GM12878 (cell line): ENCODE measurements at regions not wholly inside any gene's neighbourhood (a gene's known extent, or its start where the extent isn't known, plus 50 kb on each side); places are given as distances from the start of the nearest gene placed in this dataset.

Experiments
- ATAC-seq: fragments of 200-7000 bp; cut with Tn5 transposase; 3 replicates; pipeline ENCODE4 v1.9.1; 2020; ENCODE audit warnings: mild to moderate bottlenecking, moderate library complexity
- BruUV-seq: library from RNA; stranded (reverse); fragments of 400-500 nt; replicated peaks from 2 replicates; lab custom pipeline; 2021; lab: Mats Ljungman, UMichigan
- CTCF ChIA-PET: fragments of 300-600 bp; sonication (Branson Sonifier 250); formaldehyde crosslinking; extraction: SDS; loops from one replicate; lab custom pipeline; 2021; ENCODE audit warnings: inconsistent platforms; lab: Yijun Ruan, JAX
- POLR2A ChIA-PET: fragments of 350-600 bp; formaldehyde crosslinking; extraction: SDS; loops from one replicate; lab custom pipeline; 2021; ENCODE audit warnings: inconsistent platforms; lab: Charles Lee
- RAD21 ChIA-PET: fragments of 300-600 bp; sonication (Branson Sonifier 250); formaldehyde crosslinking; loops from one replicate; lab custom pipeline; 2023; ENCODE audit warnings: antibody characterized with exemption; ENCODE audit not compliant: unreplicated experiment; lab: Charles Lee
- SMC1A ChIA-PET: fragments of 300-600 bp; sonication (Branson Sonifier 250); formaldehyde crosslinking; loops from one replicate; lab custom pipeline; 2023; ENCODE audit not compliant: unreplicated experiment, uncharacterized antibody; lab: Charles Lee
- DNase-seq: peaks from one replicate; pipeline ENCODE4 v3.0.0-alpha.2; 2011; ENCODE audit warnings: low read depth, low spot score
- FAIRE-seq: peaks from 3 replicates; lab custom pipeline; 2011; peaks lifted over from hg19 to GRCh38; lab: Jason Lieb, UNC
- H2AFZ ChIP-seq: 2 replicates; pipeline ENCODE4 v1.6.0; 2011; ENCODE audit warnings: low read depth, low read length, control low read depth; ENCODE audit not compliant: control insufficient read depth
- H3K27ac ChIP-seq: 2 replicates; pipeline ENCODE4 v1.5.1; 2011; ENCODE audit warnings: control low read depth; ENCODE audit not compliant: control insufficient read depth, insufficient read depth
- H3K27me3 ChIP-seq, 2 experiments: replicated peaks in 1 of 2; 2 replicates each; pipeline versions ENCODE4 v1.6.0 to v1.6.1; 2011; ENCODE audit warnings: low read length in 1 of 2; ENCODE audit not compliant: control insufficient read depth in 2 of 2, insufficient read depth in 2 of 2
- H3K36me3 ChIP-seq, 2 experiments: 2 replicates each; pipeline ENCODE4 v1.5.1; 2011; ENCODE audit warnings: low read length in 1 of 2; ENCODE audit not compliant: control insufficient read depth in 2 of 2, insufficient read depth in 2 of 2
- H3K4me1 ChIP-seq: 2 replicates; pipeline ENCODE4 v1.6.1; 2011; ENCODE audit warnings: mild to moderate bottlenecking, low read length, moderate library complexity, mixed read lengths; ENCODE audit not compliant: control insufficient read depth, insufficient read depth
- H3K4me2 ChIP-seq: 2 replicates; pipeline ENCODE4 v1.6.0; 2011; ENCODE audit warnings: control low read depth; ENCODE audit not compliant: control insufficient read depth, insufficient read depth
- H3K4me3 ChIP-seq: fragments of 200-600 bp; sonication (generic); 2 replicates; pipeline ENCODE4 v1.5.1; 2016
- H3K79me2 ChIP-seq: 2 replicates; pipeline ENCODE4 v1.6.0; 2011; ENCODE audit warnings: low read length; ENCODE audit not compliant: control insufficient read depth, insufficient read depth
- H3K9ac ChIP-seq: 2 replicates; pipeline ENCODE4 v1.8.0; 2011; ENCODE audit warnings: low read length, control low read depth, mixed read lengths; ENCODE audit not compliant: control insufficient read depth, insufficient read depth
- H3K9me3 ChIP-seq: replicated peaks from 3 replicates; pipeline ENCODE4 v1.5.1; 2011; ENCODE audit warnings: mild to moderate bottlenecking, low read length; ENCODE audit not compliant: control insufficient read depth, insufficient read depth
- H4K20me1 ChIP-seq: 2 replicates; pipeline ENCODE4 v1.6.0; 2011; ENCODE audit not compliant: control insufficient read depth, insufficient read depth
- BCL11A ChIP-seq: IDR thresholded peaks from 2 replicates; pipeline ENCODE4 v1.6.1; 2011; ENCODE audit warnings: low read depth, low read length
- ESRRA ChIP-seq: IDR thresholded peaks from 2 replicates; pipeline ENCODE4 v1.6.1; 2012; ENCODE audit warnings: mild to moderate bottlenecking, low read length, improper control_type of control experiment
- GABPA ChIP-seq: IDR thresholded peaks from 2 replicates; pipeline ENCODE4 v1.6.1; 2014; ENCODE audit warnings: antibody characterized with exemption, low read depth, mild to moderate bottlenecking, inconsistent platforms
- GATAD2B ChIP-seq: fragments of 450-650 bp; conservative IDR thresholded peaks from 2 replicates; pipeline ENCODE4 v1.6.1; 2017; ENCODE audit warnings: low read depth, mild to moderate bottlenecking, moderate library complexity
- NBN ChIP-seq: fragments of 450-650 bp; IDR thresholded peaks from 2 replicates; pipeline ENCODE4 v1.6.1; 2016
- NFYA ChIP-seq: IDR thresholded peaks from 2 replicates; pipeline ENCODE4 v1.6.1; 2011; ENCODE audit warnings: low read depth, mild to moderate bottlenecking, low read length, improper control_type of control experiment, borderline replicate concordance
- RAD21 ChIP-seq: IDR thresholded peaks from 2 replicates; pipeline ENCODE4 v1.6.1; 2011; ENCODE audit warnings: mild to moderate bottlenecking, low read depth, low read length, moderate library complexity; ENCODE audit not compliant: insufficient read depth
- RFX5 ChIP-seq: IDR thresholded peaks from 2 replicates; pipeline ENCODE4 v1.6.1; 2011; ENCODE audit warnings: low read depth, low read length, improper control_type of control experiment
- STAT1 ChIP-seq: fragments of 450-650 bp; conservative IDR thresholded peaks from 2 replicates; pipeline ENCODE4 v1.6.1; 2014; ENCODE audit warnings: antibody characterized with exemption, mild to moderate bottlenecking
- ZNF217 ChIP-seq: fragments of 450-650 bp; IDR thresholded peaks from 2 replicates; pipeline ENCODE4 v1.6.1; 2017; ENCODE audit warnings: antibody characterized with exemption, mild to moderate bottlenecking
- ZSCAN29 ChIP-seq: fragments of 450-650 bp; IDR thresholded peaks from 2 replicates; pipeline ENCODE4 v1.6.1; 2017; ENCODE audit warnings: mild to moderate bottlenecking, moderate library complexity
- WGBS: methylation state at CpG from one replicate; pipeline ENCODE4 v1.1.6; 2016; ENCODE audit warnings: low lambda C conversion rate; ENCODE audit not compliant: insufficient replicate concordance, insufficient coverage; ENCODE audit errors: missing lambda C conversion rate; 5-methylcytosine and 5-hydroxymethylcytosine counted together
- in situ Hi-C: fragments of 300-500 bp; cut with MboI; formaldehyde crosslinking; loops from 9 replicates; pipeline ENCODE4 v1.14.3; 2018; ENCODE audit warnings: mixed read lengths
- intact Hi-C: fragments of 100-400 bp; cut with micrococcal nuclease; formaldehyde crosslinking; loops from one replicate; pipeline ENCODE4 v1.14.2; 2022; ENCODE audit not compliant: unreplicated experiment
- TF ChIP-seq, protein P1 (sequence below): fragments of 450-650 bp; conservative IDR thresholded peaks from 2 replicates; pipeline ENCODE4 v1.6.1; 2017; ENCODE audit warnings: mild to moderate bottlenecking, moderate library complexity
- TF ChIP-seq, protein P2 (sequence below): fragments of 150-350 bp; IDR thresholded peaks from 2 replicates; pipeline ENCODE4 v1.6.1; 2016; ENCODE audit warnings: low read depth, low read length

DNA sequence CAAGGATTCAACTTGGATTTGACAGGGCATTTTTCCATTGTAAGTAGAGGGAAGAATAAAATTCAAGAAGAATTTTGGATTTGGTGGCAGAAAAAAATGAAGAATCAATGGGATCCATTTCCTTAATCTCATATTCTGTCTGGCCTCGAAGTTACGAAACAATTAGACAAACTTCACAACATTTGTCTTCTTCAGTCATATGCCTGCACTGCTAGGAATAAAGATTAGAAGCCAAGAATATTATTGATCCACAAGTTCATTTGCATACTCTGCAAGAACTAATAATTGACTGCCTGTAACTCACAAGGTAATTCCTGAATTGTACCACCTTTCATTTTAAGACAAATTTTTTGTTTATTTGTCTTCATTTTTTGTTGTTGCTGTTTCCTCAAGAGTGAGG lies 486.2 kb downstream of the HAO1 start:
- no peak for TF ChIP-seq GABPA
- TF ChIP-seq STAT1 = no peak
- no peak for TF ChIP-seq GATAD2B
- TF ChIP-seq, protein P1, sequence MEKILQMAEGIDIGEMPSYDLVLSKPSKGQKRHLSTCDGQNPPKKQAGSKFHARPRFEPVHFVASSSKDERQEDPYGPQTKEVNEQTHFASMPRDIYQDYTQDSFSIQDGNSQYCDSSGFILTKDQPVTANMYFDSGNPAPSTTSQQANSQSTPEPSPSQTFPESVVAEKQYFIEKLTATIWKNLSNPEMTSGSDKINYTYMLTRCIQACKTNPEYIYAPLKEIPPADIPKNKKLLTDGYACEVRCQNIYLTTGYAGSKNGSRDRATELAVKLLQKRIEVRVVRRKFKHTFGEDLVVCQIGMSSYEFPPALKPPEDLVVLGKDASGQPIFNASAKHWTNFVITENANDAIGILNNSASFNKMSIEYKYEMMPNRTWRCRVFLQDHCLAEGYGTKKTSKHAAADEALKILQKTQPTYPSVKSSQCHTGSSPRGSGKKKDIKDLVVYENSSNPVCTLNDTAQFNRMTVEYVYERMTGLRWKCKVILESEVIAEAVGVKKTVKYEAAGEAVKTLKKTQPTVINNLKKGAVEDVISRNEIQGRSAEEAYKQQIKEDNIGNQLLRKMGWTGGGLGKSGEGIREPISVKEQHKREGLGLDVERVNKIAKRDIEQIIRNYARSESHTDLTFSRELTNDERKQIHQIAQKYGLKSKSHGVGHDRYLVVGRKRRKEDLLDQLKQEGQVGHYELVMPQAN = no peak
- TF ChIP-seq RAD21 = no peak
- TF ChIP-seq ESRRA = no peak
- TF ChIP-seq RFX5 = no peak
- no peak for TF ChIP-seq ZSCAN29
- no peak for TF ChIP-seq NFYA
- TF ChIP-seq NBN = no peak
- TF ChIP-seq ZNF217 = no peak
- TF ChIP-seq BCL11A = no peak
- TF ChIP-seq, protein P2, sequence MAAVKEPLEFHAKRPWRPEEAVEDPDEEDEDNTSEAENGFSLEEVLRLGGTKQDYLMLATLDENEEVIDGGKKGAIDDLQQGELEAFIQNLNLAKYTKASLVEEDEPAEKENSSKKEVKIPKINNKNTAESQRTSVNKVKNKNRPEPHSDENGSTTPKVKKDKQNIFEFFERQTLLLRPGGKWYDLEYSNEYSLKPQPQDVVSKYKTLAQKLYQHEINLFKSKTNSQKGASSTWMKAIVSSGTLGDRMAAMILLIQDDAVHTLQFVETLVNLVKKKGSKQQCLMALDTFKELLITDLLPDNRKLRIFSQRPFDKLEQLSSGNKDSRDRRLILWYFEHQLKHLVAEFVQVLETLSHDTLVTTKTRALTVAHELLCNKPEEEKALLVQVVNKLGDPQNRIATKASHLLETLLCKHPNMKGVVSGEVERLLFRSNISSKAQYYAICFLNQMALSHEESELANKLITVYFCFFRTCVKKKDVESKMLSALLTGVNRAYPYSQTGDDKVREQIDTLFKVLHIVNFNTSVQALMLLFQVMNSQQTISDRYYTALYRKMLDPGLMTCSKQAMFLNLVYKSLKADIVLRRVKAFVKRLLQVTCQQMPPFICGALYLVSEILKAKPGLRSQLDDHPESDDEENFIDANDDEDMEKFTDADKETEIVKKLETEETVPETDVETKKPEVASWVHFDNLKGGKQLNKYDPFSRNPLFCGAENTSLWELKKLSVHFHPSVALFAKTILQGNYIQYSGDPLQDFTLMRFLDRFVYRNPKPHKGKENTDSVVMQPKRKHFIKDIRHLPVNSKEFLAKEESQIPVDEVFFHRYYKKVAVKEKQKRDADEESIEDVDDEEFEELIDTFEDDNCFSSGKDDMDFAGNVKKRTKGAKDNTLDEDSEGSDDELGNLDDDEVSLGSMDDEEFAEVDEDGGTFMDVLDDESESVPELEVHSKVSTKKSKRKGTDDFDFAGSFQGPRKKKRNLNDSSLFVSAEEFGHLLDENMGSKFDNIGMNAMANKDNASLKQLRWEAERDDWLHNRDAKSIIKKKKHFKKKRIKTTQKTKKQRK = no peak
- Histone ChIP-seq H3K4me2 (no peak overlapping the region), H2AFZ (no peak overlapping the region), H3K27ac (no peak overlapping the region), H3K79me2 (no peaks in the 10 kb centered on the region), H3K4me3 (no peak overlapping the region), H3K27me3 (no peaks in the 10 kb centered on the region), H3K4me1 (no peaks in the 10 kb centered on the region), H3K9ac (no peak overlapping the region), H3K9me3 (no peaks in the 10 kb centered on the region), H4K20me1 (no peaks in the 10 kb centered on the region), H3K36me3 (no peaks in the 10 kb centered on the region)
- ATAC-seq (no peak), DNase-seq (no peak), FAIRE-seq (no peak)
- ChIA-PET CTCF (no interaction called here), SMC1A (no interaction called here), POLR2A (no interaction called here), RAD21 (no interaction called here)
- intact Hi-C loops = no loop called here
- WGBS = 0% methylated on average over 2 of the region's 2 CpGs
- BruUV-seq = no TSS peak
- in situ Hi-C loops = no loop called here
